RWPE2 (cell line): ENCODE measurements at regions not wholly inside any gene's neighbourhood (a gene's known extent, or its start where the extent isn't known, plus 50 kb on each side); places are given as distances from the start of the nearest gene placed in this dataset.

ENCODE experiments used
- ATAC-seq: fragments of 200-7000 bp; cut with Tn5 transposase; 3 replicates; pipeline ENCODE4 v1.9.1; 2021; ENCODE audit warnings: low read depth
- DNase-seq: peaks from one replicate; pipeline ENCODE4 v3.0.0-alpha.2; 2020; ENCODE audit warnings: low spot score
- H3K27ac ChIP-seq: fragments of 450-650 bp; 2 replicates; pipeline ENCODE4 v1.5.1; 2017; ENCODE audit warnings: mild to moderate bottlenecking; ENCODE audit not compliant: poor library complexity, severe bottlenecking
- H3K27me3 ChIP-seq: fragments of 250-450 bp; sonication (Bioruptor Pico); 2 replicates; pipeline ENCODE4 v1.5.1; 2021; ENCODE audit warnings: mild to moderate bottlenecking, moderate library complexity; ENCODE audit not compliant: insufficient read depth, poor library complexity, severe bottlenecking
- H3K36me3 ChIP-seq: fragments of 250-450 bp; sonication (Bioruptor Pico); 2 replicates; pipeline ENCODE4 v1.5.1; 2020; ENCODE audit warnings: low read depth, mild to moderate bottlenecking, moderate library complexity
- H3K4me1 ChIP-seq: fragments of 250-450 bp; sonication (Bioruptor Pico); 2 replicates; pipeline ENCODE4 v1.5.1; 2021; ENCODE audit warnings: mild to moderate bottlenecking, moderate library complexity; ENCODE audit not compliant: insufficient read depth, poor library complexity, severe bottlenecking
- H3K4me3 ChIP-seq: fragments of 250-450 bp; sonication (Bioruptor Pico); 2 replicates; pipeline ENCODE4 v1.5.1; 2021; ENCODE audit warnings: mild to moderate bottlenecking, moderate library complexity; ENCODE audit not compliant: severe bottlenecking
- H3K9me3 ChIP-seq: fragments of 250-450 bp; sonication (Bioruptor Pico); 2 replicates; pipeline ENCODE4 v1.5.1; 2021; ENCODE audit warnings: mild to moderate bottlenecking, moderate library complexity; ENCODE audit not compliant: severe bottlenecking
- TF ChIP-seq, protein P1 (sequence below): fragments of 450-650 bp; IDR thresholded peaks from one replicate; pipeline ENCODE4 v1.5.1; 2017; ENCODE audit warnings: mild to moderate bottlenecking, moderate library complexity; ENCODE audit not compliant: poor library complexity, severe bottlenecking

DNA sequence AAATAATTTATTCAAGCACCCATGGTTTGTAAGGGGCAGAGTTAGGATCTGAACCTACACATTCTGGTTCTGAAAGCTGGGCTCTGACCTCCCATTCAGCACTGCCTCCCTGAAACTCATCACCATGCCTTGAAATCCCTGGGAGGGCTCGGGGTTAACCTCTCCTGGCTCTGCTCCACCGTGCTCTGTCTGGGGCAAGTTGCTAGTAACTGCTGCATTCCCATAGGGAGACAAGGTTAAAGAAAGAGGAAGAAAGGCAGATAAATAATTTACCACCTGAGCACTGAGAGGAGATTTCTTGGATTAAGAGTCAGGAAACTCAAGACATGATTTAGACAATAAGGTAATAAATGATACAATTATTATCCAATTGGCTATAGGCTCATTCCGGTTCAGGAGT, 199.3 kb downstream of the KIF18A start:
- Histone ChIP-seq H3K4me3 (no peak overlapping the region), H3K36me3 (no peaks in the 10 kb centered on the region), H3K9me3 (no peaks in the 10 kb centered on the region), H3K27me3 (no peaks in the 10 kb centered on the region), H3K27ac (no peak overlapping the region), H3K4me1 (peaks cover 28% of the 10 kb centered on the region)
- ATAC-seq = no peak
- no peak for DNase-seq
- TF ChIP-seq, protein P1, sequence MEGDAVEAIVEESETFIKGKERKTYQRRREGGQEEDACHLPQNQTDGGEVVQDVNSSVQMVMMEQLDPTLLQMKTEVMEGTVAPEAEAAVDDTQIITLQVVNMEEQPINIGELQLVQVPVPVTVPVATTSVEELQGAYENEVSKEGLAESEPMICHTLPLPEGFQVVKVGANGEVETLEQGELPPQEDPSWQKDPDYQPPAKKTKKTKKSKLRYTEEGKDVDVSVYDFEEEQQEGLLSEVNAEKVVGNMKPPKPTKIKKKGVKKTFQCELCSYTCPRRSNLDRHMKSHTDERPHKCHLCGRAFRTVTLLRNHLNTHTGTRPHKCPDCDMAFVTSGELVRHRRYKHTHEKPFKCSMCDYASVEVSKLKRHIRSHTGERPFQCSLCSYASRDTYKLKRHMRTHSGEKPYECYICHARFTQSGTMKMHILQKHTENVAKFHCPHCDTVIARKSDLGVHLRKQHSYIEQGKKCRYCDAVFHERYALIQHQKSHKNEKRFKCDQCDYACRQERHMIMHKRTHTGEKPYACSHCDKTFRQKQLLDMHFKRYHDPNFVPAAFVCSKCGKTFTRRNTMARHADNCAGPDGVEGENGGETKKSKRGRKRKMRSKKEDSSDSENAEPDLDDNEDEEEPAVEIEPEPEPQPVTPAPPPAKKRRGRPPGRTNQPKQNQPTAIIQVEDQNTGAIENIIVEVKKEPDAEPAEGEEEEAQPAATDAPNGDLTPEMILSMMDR = no peak

DNA sequence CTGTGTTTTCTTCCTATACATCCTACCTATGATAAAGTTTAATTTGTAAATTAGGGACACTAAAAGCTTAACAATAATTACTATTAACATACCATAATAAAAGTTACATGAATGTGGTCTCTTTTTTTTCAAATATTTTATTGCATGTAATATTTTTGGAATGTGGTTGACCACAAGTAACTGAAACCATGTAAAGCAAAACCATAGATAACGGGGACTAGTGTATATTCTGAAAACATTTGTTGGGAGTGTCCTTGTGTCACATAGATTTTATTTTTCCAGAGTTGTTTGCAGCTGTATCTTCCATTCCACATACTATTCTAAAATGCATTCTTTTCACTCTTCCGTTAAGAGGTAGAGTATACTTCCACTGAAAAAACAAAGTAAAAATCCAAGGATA, 200.4 kb downstream of the KIF18A start:
- TF ChIP-seq, protein P1 = no peak
- no peaks in the 10 kb centered on the region for H3K36me3 ChIP-seq
- H3K4me1 ChIP-seq = peaks cover 37% of the 10 kb centered on the region
- ATAC-seq = no peak
- no peak overlapping the region for H3K27ac ChIP-seq
- no peak for DNase-seq
- H3K4me3 ChIP-seq = no peak overlapping the region
- no peaks in the 10 kb centered on the region for H3K9me3 ChIP-seq
- H3K27me3 ChIP-seq = no peaks in the 10 kb centered on the region

DNA sequence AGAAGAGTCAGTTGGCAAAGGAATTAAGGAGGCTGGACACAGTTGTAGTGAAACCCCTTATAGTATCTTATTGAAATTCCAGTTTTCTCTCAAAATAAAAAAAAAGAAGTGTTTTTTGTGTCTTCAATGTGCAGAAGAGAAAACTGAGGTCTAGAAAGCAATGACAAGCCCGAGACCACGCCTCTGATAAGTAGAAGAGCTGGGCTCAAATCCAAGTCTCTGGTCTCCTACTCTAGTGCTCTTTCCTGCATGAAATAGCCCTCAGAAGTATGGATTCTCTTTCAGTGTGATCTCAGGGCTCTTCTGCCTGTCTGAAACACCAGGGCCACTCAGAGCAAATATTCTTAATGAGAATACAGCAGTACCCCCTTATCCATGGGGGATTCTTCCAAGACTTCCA, 200.9 kb downstream of the KIF18A start:
- no peaks in the 10 kb centered on the region for H3K36me3 ChIP-seq
- H3K27me3 ChIP-seq = no peaks in the 10 kb centered on the region
- ATAC-seq = no peak

DNA sequence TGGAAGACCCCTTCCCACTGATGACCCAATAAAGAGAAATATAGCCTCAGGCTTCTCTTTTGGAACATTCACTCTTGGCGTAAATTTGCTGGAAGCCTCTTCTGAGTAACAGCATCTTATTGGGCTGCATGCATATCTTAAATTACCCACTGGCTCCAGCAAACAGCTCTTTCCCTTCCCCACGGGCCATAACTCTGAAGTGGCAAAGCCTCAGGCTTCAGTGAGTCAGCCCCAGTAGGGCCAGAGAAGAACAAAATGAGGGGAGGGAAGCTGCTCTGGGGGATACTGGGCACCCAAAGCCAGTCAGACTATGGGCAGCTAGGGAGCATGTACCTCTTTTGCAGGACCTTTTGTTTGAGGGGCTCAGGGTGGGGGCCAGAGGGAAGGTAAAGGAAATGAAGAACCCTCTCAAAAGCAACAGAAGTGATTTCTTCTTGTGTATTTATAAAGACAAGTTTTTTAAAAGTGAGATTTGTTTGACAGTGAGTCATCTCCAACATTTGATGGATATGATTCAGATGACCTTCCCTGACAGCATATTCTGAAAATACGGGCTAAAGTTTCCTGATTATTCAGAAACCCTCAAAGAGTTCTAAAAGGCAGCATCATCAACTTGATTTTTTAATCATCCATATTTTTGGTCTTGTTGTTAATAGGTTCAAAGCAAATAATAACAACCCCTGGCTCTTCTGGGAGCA, 203.4 kb downstream of the KIF18A start:
- H3K4me1 ChIP-seq = peaks cover 28% of the 10 kb centered on the region
- no peaks in the 10 kb centered on the region for H3K27me3 ChIP-seq
- TF ChIP-seq, protein P1 = no peak
- H3K27ac ChIP-seq = peak overlapping the region; percentile 63
- peak; percentile 84 for ATAC-seq
- DNase-seq = peak; percentile 53
- no peaks in the 10 kb centered on the region for H3K9me3 ChIP-seq
- no peak overlapping the region for H3K4me3 ChIP-seq
- no peaks in the 10 kb centered on the region for H3K36me3 ChIP-seq

More for the DNA sequence above, 200.9 kb downstream of the KIF18A start:
- H3K4me1 ChIP-seq = peaks cover 39% of the 10 kb centered on the region
- TF ChIP-seq, protein P1 = no peak
- H3K9me3 ChIP-seq = no peaks in the 10 kb centered on the region
- no peak overlapping the region for H3K4me3 ChIP-seq
- H3K27ac ChIP-seq = no peak overlapping the region
- DNase-seq = no peak

DNA sequence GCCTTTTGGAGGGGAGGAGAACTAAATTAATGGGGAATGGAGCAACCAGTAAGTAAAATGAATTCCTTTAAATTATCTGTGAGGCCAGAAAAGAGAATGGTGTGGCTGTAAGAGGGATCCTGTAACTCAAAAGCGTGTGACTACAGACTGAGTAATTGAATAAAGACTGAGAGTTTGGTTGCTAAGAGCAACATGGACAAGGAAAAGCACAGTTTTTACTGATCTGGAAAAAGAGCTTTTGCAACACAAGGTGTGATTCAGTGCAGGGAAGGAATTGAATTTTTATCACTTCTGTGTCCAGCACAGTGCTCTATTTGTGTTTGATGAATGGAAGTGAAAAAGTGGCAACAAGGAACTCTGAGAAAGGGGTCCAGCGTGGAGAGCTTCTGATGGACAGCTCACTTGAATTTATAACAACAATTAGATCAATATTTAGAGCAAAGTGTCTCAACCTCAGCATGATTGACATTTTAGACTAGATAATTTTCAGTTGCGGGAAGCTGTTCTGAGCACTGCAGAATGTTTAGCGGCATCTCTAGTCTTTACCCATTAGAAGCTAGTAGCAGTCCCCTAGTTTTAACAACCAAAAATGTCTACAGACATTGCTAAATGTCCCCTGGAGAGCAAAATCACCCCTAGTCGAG, 202.8 kb upstream of the BDNF start:
- TF ChIP-seq, protein P1 = no peak
- peak overlapping the region; percentile 63 for H3K27ac ChIP-seq
- no peaks in the 10 kb centered on the region for H3K27me3 ChIP-seq
- no peak for DNase-seq
- H3K4me3 ChIP-seq = no peak overlapping the region
- H3K4me1 ChIP-seq = peaks cover 28% of the 10 kb centered on the region
- H3K9me3 ChIP-seq = no peaks in the 10 kb centered on the region
- peak; percentile 85 for ATAC-seq
- no peaks in the 10 kb centered on the region for H3K36me3 ChIP-seq
